Endometrium (tissue), 2 donors: ENCODE measurements at regions not wholly inside any gene's neighbourhood (a gene's known extent, or its start where the extent isn't known, plus 50 kb on each side); places are given as distances from the start of the nearest gene placed in this dataset.

Experiments used
- FAIRE-seq: peaks from 2 replicates; lab custom pipeline; 2012; peaks lifted over from hg19 to GRCh38; lab: Jason Lieb, UNC
- donor health status: control.
- donor health status: control.

DNA sequence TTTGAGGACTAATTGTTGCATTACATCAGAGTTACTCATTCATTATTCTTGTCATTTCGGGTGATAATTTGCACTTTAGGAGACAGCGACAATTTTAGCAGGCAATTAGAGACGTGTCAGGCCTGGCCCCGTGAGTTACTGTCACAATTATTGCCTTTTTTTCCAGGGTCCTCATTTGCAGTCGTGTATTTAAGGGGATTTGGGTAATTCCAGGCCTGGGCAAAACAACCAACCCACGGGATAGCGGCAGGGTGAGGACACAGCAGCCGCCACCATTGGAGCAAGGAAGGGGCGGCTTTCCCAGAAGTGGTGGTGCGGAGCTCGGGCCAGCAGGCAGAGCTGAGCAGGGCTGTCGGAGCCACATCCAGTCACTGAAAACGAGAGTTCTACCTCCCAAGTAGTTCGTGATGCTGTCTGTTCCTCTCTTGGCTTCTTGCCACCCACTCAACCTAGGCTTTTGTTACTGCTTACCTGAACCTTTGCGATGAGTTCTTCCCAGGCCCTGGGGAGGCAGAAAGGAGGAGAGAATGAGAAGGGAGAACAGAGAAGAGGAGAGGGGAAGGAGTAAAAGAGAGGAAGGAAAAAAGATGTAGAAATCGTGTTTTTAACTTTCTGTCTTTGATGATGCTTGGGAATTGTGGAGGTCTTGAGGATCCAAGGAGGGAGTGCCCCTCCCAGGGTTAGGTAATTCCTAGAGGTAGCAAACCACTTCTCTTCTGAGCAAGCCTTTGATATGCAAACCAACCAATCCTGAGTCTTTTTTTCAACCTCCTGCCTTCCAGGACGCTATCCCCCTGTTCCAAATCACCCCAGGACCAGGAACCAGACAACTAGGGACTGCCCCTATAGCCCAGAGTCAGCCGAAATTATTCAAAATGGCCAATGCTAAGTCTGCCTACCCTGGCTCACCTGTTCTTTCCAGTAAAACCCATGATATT, 236.1 kb downstream of the MIAT start:
- FAIRE-seq: no peak

DNA sequence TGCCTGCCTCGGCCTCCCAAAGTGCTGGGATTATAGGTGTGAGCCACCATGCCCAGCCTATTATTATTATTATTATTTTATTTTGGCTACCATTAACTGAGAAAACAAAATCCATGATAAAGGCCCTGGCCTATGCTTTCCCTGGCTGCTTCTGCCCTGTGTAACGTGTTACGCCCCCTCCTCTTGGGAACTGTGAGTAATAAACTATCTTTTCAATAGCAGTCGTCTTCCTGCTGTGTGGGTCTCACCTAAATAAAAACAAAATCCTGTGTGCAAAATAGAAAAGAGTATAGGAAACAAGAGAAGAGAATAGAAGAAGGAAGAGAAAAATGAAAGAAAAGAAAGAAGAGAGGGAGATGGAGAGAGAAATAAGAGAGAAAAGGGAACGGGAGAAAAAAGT, 237.0 kb downstream of the MIAT start:
- no peak for FAIRE-seq

DNA sequence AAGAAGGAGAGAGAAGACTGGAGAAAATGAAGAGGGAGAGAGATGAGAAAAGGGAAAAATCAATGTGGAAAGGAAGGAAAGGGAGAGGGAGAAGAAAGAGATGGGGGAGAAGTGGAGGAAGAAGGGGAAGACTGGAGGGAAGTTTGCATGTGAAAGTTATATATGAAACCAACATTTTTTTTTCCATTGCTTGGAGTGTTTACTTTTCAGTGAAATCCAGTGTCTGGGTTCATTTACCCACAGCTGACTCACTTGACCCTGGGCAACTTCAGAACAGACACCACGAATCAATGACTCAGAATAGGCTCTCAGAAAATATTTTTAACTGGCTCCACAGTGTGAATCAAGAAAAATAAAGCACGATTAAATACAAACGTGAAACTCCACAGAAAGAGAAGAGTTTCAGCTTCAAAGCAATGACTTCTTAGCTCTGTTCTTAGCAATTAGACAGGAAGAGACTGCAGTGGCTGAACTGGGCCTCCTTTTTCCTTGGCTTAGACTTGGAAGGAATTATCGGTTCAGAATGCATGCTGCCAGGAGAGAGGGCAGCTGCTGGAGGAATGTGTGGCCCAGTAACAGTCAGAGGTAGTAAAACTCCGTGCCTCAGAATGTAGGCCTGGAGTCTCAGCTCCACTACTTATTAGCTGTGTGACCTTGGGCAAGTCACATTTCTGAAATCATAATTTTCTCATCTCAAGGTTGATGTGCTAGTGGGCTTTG, 237.5 kb downstream of the MIAT start:
- FAIRE-seq: no peak

DNA sequence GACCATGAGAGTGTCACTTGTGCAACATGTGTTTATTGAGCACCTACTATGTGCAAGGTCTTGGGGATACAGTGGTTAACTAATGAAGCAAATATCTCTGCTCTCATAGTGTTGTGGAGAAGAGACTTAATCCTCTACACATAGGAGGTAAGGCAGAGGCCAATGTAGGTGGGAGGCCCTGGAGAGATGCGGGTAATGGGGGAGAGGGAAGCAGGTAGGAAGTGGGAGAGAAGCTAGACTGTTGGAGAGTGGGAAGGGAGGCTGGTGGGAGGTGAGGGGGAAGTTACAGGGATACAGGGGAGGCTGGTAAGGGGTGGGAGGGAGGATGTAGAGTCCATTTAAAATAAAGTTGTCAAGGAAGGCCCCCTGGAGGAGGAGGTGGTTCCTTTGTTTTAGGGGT, 240.0 kb downstream of the MIAT start:
- no peak for FAIRE-seq

DNA sequence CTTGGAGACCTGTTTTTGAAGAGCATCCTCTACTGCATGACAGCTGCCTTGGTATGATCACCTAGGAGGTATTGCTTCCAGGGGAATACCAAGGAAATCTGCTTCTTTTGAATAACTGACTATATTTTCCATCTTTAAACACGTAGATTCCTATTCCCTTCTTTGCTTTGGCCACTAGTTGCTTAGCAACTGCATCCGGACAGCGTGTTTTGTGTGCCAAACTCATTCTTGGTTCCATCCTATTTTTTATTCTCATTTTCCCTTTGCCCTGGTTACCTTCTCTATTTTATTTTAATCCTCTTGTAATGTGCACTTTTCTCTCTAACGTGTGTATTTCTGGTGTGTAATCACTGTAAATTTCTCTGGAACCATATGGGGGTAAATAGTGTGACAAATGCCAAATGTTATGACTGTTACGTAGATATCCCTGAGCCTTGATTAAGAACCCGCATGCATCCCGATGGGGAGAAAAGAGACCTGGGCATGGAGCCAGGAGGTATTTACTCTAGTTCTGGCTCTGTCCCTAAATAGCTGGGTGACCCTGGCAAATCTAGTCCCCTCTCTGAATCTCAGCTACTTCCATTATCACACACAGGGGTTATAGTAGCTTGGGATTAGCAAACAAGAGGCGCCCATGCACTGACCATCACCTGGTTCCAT, 241.7 kb downstream of the MIAT start:
- FAIRE-seq: no peak

DNA sequence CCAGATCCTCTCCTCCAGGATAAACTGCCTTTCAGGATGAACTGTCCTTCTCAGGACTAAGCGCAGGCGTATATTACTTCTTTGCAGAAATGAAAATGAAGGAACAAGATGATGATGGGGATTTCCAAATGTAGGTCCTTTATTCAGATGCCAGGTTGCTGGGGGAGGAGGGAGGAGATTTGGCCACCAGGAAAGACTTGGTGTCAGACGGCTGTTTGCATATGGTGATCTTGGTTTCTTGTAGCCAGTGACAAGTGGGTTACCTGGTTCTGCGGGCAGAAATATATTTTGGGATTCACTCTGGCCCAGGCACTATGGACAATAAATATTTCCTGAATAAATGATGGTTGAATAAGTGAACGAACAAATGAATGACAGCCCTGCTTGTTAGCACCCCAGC, 243.4 kb downstream of the MIAT start:
- no peak for FAIRE-seq

DNA sequence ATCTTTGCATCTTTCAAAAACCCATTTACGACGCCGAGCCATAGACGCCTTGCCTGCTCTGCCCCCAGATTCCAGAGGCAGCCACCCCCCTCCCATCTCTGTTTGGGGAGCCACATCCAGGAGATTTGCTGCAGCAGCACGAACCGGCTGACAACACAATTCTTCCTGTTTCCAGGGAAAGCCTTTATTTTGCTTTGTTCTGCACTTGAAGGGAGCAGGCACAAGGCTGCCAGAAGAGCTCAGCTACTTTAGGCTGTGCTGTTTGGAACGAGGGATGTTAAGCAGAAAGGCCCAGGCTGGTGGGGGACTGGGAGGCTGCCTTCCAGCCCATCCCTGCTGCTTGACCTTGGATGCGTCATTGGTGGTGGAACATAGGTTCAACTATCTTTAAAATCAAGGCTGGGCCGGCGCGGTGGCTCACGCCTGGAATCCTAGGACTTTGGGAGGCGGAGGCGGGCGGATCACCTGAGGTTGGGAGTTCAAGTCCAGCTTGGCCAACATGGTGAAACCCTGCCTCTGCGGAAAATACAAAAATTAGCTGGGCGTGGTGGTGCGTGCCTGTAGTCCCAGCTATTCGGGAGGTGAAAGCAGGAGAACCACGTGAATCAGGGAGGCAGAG, 243.9 kb downstream of the MIAT start:
- FAIRE-seq: no peak

DNA sequence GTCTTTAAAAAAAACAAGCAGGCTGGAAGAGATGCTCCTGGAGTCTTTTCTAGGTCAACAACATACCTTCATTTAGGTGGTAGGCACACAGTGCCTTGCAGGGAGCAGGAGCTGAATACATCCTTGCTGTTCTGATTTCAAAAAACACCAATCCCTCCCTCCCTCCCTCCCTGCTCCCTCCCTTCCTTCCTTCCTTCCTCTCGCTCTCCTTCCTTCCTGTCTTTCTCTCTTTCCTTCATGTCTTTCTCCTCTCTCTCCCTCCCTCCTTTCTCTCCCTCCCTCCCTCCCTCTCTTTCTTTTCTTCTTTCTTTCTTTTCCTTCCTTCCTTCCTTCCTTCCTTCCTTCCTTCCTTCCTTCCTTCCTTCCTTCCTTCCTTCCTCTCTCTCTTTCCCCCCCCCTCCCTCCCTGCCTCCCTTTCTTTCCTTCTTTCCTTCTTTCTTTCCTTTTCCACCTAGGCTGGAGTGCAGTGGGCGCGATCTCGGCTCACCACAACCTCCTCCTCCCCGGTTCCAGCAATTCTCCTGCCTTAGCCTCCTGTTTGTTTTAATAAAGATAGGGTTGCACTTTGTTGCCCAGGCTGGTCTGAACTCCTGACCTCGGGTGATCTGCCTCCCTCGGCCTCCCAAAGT, 245.1 kb downstream of the MIAT start:
- no peak for FAIRE-seq

DNA sequence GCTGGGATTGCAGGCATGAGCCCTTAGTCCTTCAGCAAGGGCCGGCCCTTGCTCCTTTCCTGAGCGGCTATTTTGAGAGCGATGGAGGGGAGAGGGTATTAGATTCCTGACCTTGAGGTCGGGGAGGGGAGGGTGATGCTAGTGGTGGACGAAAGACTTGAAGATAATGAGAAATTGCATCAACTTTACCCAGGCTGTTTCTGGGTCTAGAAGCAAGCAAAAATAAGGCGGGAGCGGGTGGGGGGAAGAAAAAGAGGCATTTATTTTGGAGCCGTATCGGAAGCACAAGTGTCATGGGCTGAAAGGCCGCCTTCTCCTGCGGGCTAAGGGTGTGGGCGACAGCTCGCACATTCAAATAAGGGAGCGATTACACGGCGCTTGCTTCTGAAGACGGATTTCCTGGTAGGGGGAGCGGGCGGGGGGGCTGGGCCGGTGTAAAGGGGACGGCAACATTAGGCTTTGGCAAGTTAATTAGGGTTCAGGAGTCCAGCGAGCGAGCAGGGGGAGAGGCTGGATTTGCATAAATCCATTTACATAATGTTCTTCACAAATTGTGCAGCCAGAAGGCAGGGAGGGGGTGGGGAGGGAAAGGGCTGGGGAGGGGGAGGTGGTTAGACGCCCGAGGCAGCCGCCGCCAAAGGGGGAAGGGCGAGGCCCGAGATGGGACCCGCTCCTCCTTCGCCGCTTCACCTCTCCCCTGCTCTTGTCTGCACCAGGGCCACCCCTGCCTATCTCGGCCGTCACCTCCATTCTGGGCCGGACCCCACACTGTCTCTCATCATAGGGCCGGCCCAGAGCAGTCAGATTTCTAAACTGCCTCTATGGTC, 245.9 kb downstream of the MIAT start:
- no peak for FAIRE-seq

DNA sequence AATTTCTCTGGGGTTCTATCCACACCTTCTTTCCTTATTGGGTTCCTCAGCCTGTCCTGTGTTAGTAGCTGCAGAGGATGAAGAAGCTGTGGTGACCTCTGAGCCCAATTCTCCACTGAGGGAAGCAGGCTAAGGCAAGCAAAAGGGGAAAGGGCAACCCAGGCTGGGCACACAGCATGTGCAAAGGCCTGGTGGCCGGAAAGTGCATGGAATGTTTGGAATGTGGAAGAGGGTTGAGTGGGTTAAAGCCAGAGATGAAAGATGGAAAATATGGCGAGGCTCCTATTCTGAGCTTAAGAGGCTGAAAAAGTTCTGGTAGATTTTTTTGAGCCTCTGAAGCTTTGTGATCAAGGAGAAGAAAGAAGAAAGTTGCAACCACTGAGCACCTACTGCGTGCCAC, 247.1 kb downstream of the MIAT start:
- FAIRE-seq: no peak

DNA sequence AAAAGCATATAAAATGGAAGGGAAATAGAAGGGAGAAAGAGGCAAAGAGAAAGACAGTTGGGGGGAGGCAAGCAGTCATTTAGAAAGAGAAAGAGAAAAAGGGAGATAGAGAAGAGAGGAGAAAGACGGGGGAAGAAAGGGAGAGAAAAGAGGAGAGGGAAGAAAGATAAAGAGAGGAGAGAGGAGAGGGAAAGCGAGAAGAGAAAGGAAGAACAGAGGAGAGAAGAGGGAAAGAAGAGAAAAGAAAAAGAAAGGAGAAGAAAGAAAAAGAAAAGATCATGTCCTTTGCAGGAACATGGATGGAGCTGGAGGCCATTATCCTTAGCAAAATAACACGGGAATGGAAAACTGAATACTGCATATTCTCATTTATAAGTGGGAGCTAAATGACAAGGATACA, 247.7 kb downstream of the MIAT start:
- no peak for FAIRE-seq

DNA sequence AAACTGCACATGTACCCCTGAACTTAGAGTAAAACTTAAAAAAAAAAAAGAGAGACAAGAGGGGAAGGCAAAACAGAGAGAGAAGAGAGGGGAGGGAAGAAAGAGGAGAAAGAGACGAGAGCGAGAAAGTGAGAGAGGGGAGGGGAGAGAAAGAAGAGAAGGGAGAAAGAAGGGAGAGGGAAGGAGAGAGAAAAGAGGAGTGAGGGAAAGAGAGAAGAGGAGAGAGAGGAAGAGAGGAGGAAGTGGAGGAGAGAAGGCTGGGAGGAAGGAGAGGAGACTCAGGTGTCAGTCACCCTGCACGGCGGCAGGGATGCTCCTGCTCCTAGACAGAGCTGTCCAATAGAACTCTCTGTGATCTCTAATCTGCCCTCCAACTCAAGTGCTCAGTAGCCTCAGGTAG, 248.3 kb downstream of the MIAT start:
- FAIRE-seq: no peak

DNA sequence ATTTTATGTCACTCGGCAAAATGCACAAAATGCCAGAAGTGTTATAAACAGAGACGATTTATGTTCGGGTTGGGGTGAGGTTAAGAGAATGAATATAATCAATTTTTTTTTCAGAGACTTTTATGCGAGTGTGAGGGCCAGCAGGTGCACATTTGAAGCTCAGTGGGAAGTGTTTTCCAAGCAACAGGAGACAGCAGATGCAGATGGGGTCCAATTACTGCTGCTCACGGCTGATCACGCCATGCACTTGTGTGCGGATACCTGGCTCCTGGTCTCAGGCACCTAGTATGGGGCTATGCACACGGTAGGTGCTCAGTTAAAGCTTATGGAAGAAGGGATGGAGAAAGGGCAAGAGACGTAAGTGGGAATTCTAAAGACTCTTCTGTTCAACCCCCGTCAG, 249.1 kb downstream of the MIAT start:
- FAIRE-seq: no peak

DNA sequence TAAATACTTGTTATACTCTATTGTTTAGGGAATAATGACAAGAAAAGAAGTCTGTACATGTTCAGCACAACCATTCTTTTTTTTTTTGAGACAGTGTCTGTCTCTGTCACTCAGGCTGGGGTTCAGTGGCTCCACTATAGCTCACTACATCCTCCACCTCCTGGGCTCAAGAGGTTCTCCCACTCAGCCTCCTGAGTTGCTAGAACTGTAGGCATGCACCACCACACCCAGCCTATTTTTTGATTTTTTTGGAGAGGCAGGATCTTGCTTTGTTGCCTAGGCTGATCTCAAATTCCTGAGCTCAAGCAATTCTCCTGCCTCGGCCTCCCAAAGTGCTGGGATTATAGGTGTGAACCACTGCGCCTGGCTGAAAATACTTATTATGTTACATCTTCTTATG, 250.0 kb downstream of the MIAT start:
- no peak for FAIRE-seq

DNA sequence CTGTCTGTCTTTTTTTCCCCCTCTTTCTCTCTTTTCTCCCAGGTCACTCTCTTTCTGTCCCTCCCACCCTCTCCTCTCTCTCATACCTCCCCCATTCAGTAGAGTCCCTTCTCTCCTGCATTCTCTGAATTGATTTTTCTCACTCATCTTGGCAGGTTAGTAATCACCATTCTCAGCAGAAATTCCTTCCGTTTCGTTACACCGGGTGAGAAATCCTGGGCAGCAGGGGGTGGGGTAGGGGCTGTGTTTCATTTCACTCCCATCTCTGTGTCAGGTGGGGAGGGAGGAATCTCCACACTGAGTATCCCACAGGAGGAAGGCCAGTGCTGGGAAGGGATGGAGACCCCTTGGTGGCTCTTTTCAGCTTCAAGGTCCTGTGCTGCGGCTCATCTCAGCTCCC, 253.5 kb downstream of the MIAT start:
- no peak for FAIRE-seq

DNA sequence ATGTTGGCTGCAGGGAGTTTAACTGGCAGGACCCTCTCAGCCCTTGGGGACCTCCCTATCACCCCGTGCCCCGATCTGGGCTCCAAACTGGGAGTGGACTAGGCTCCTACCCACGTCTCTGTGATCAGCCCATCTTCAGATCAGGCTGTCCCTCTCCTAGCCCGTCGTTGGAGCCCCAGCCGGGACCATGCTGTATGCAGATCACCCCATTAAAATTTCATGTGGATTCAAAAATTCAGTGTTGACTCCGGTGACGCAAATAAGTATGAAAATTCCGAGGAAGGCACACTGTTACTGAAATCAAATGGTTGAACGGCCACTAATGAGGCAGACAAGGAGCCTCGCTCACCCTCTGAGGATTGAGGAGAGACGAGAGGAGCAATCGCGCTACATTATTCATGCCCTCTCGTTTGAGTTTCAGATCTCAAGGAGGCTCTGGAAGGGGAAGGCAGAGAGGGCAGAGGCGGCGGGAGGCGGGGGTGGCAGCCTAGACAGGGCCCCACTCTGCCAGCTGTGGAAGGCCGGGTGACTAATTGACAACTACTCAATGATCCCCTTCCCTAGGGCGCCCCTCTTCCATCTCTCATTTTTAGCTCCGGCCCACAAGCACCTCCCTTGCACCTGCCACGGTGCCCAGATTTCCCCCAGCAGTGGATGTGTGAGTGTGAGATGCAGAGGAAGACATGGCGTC, 255.4 kb downstream of the MIAT start:
- FAIRE-seq: no peak

DNA sequence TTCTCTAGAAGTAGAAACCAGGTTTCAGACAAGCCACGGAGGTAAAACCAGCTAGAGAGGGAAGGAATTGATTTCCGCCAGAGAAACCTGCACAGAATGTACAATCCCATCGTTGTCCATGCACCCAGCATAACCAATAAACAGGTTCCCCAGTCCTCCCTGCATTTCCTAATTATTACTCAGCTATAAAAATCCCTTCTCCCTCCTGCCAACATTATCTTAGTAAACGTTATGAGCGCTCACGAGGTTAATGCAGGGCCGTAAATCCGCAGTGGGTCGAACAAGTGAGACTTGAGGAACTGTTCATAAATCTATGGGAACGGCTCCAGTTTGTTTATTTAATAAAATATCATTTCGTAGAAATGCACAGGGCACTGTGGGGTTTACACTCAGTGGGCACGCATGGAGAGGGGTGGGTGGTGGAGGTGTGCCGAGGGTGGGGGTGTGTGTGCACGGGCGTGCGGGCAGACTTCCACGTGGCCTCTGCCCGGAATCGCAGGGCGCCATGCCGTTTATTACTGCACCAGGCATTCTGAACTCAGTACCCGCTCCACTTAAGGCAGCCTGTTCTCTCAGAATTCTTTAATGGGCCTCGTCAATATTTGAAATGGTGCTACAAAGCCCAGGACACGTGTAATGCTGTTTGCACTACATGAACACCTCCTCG, 257.3 kb downstream of the MIAT start:
- FAIRE-seq: no peak

DNA sequence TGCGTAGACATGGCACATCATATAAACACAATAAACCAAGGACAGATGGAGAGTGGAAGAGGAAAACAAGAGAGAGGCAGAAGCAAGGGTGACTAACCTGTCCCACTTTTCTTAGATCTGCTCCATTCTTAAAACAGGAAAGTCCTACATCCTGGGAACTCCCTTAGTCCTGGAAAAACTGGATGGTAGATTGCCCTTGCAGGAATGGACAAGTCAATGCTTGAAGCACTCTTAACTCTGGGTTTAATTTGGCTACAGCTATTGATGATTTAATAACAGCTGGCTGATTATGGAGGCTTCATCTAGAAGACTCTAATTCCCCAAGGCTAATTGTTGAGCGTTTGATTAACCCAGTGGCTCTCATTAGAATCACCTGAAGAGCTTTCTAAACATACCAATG, 258.8 kb downstream of the MIAT start:
- no peak for FAIRE-seq

DNA sequence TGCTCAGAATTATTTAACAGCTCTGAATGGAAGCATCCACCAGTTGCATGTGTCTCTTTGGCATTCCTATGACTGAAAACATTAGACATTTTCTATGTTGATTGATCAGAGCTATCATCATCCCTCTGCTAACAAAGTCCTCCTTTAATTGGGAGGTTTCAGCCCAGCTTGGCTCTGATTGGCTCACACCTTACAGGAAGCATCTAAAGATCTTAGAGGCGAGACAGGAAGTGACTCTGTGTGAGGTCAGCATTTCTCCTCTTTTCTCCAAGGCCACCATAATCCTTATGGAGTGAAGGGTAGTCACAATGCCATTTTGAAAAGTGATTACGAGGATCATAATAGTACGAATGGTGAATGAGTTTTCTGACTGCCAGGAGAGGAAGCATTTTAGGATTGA, 260.8 kb downstream of the MIAT start:
- FAIRE-seq: no peak

DNA sequence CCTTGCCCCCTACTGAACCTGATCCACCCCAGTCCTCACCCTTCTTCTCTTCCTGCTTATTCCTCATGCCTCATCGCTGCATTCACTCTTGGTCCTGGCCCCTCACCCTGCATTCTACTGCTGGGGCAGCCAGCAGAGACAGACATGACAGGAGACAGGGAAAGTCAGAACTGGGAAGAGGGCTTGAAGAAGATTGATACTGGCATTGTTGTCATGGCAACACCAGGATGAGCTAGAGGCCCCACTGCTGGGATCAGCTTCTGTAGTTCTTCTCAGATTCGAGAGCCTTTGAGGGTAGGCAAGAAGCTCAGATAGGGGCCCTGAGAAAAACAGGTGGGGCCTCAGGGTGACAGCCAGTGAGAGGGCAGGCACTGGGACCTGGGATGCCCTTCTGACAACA, 264.3 kb downstream of the MIAT start:
- no peak for FAIRE-seq
